HG03097 (cell line): ENCODE measurements at regions not wholly inside any gene's neighbourhood (a gene's known extent, or its start where the extent isn't known, plus 50 kb on each side); places are given as distances from the start of the nearest gene placed in this dataset.

ENCODE experiments used
- ATAC-seq: cut with Tn5 transposase; IDR thresholded peaks from one replicate; pipeline ENCODE4 v1.9.1; 2021; ENCODE audit not compliant: unreplicated experiment, low FRiP score

DNA sequence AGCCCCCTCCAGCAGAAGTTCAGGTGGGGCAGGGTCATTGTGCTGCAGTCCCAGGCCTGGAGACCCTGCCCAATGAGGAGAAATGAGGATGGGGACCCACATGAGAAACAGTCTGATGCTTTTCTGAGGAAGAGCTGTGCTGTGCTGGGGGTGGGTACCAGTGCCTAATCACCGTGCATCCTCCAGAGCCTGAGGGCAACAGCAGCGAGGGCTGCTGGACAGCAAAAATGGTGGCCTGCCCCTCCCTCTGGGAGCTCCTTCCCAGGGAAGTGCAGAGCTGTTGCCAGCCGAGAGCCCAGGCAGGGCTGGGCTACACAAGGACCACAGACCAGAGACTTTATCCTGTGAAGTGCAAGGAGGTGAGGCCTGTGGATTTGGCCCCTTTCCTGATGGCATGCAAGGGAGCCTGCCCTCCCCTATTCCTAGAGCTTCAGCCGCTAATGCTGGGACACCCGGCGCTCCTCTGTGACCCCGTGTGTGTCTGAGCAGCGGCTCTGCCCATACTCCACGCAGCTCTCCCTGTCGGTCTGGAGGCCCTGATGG, 134.8 kb downstream of the DSEL start:
- ATAC-seq, result no peak

DNA sequence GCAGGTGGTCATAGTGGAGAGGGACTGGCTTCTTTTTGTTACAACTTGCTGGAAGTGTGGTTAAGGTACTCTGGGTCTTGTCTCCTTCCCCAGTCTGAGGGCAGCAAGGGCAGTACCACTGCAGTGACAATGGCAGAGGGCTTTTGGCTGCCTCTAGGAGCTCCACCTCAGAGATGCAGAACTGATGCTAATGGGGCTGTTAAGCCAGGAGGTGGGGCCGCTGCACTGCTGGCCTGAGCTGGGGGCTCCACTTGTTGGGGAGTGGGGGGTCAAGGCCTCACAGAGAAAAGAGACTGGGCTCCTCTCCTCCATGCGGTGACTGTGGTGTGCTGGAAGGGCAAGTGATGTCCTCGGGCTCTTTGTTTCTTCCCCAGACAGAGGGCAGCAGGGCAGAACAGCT, 135.7 kb downstream of the DSEL start:
- no peak for ATAC-seq

DNA sequence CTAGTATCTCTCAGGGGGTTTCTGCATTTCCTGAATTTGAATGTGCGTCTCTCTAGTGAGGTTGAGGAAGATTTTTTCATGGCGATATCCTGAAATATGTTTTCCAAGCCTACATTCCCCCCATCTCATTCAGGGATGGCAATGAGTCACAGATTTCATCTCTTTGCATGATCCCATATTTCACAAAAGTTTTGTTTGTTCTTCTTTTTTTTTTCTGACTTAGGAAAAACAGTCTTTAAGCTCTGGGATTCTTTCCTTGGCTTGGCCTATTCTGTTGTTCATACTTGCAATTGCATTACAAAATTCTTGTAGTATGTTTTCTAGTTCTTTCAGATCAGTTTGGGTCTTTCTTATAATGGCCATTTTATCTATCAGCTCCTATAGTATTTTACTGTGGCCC, 136.5 kb downstream of the DSEL start:
- ATAC-seq, result no peak

DNA sequence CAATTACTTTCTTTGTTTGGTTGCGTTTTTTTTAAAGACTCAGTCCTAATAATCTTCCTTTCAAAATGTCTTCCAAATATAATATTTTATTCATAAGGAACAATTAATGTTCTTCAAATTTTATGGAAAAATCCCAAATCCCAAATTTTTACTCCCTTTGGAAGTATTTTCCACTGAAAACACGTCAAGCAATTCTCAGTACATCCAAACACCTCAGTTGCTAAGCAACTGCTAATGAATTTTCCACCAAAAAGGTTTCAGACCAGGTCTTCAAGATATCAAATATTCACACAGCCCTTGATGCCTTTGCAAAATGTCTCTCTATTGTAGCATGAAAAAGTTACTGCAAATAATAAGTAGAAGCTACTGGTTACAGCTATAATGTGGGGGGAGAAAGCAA, 140.1 kb downstream of the DSEL start:
- ATAC-seq, result no peak

DNA sequence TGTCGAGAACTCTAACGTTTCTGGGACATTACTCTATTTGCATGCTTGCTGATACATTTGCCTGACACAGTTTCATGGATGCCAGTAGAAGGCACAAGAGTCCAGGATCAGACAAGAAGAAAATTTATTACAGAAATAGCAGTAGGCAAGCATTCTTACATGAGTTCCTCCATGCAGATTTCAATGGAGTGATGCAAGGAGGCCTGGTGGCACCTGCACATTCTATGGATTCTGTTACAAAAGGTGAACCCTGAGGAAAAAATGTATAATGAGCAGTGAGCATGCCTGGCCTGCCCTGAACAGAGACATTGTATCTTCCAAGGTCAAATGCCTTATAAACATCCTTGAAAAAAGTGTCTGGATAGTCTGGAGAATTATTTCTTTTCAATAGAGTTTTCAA, 142.9 kb downstream of the DSEL start:
- ATAC-seq, result no peak

DNA sequence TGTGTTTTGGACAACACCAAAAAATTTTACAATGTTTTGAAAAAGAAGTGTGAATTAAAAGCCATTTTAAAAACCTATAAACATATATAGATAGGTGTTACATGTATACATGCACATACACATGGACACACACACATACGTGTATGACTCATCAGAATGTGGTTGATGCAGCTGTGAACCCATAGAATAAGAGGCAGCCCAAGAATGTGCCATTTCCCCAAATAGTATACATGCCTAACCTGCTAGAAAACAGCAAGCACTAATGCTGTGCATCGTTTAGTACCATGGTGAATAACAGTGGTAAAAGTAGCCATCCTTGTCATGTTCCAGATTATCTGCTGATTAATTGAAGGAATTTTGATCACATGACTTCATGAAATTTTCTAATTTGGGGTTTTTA, 149.0 kb downstream of the DSEL start:
- ATAC-seq, result no peak

DNA sequence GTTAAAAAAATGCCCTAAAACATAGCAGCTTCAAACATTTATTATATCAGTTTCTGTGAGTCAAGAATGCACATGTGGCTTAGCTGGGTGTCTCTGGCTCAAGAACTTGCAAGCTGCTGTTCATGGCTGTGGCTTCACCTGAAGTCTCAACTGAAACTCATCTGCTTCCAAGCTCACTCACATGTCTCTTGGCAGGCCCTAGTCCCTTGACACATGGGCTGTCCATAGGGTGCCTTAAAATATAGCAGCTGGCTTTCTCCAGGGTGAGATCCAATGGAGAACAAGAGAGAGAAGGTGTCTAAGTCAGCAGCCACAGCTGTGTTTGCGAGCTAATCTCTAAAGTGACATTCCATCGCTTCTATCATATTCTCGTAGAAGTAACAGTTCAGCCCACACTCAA, 152.8 kb downstream of the DSEL start:
- ATAC-seq, result no peak

DNA sequence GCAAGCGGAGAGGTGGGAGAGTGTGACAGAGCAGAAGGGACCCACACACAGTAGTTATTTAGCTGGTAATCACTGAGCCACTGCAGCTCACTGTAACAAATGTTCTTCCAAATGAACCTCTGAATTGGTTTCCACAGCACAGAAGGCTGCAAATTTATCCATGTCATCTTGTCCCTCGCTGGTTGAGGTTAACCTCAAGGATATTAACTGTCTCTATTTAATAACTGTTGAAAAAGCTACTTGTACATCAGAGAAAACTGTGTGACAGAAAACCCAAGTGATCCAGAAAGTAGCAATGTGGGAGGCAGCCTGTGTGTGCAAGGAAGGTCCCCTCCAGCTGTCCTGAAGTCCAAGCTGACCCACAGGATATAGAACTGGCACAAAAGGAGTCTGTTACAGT, 153.6 kb downstream of the DSEL start:
- ATAC-seq, result no peak

DNA sequence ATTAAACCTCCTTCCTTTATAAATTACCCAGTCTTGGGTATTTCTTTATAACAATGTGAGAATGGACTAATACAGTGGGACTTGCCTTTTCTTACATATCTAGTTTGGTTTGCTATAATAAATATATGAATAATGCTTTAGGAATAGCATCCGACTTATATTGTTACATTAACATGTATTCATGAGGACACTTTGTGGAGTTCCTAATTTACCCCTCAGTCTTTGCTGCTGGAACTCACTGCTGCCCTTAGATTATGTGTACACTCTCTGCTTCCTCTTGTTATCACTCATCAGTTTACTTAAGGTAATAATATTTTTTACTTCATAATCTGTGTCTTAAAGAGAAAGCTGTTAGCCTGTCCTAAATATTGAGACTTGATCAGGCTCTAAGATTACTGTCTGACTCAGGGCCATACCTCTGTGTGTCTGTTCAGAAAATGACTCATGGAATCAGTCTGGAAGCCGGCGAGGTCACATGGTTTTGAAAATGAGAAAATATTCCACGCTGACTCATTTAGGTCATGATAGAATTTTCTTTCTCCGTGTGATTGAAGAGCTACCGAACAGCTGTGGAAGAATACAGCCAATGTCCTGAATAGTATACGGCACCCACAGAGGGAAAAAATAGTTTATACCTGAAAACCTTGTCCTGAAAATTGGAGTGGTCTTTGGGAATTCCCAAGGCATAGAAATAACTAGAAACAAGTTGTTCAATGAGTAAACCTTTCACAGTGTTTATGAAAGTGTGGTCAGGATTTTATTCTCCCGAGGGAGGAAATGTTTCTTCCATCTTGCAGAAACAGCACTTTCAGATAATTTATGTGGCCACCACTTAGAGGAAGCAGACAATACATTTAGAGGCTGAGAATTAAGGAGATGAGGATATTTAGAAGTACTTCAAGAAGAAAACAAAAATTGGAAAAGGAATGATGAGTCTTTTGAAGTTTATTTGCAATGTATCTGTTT, 156.4 kb downstream of the DSEL start:
- ATAC-seq, result peak; percentile 97

DNA sequence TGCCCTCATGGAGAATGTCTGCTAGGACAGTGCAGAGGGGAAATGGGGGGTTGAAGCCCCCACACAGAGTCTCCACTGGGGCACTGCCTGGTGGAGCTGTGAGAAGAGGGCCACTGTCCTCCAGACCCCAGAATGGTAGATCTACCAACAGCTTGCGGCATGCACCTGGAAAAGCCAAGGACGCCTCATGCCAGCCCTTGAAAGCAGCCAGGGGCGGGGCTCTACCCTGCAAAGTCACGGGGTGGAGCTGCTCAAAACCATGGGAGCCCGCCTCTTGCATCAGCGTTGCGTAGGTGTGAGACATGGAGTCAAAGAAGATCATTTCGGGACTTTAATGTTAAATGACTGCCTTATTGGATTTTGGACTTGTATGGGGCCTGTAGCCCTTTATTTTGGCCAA, 157.6 kb downstream of the DSEL start:
- no peak for ATAC-seq

DNA sequence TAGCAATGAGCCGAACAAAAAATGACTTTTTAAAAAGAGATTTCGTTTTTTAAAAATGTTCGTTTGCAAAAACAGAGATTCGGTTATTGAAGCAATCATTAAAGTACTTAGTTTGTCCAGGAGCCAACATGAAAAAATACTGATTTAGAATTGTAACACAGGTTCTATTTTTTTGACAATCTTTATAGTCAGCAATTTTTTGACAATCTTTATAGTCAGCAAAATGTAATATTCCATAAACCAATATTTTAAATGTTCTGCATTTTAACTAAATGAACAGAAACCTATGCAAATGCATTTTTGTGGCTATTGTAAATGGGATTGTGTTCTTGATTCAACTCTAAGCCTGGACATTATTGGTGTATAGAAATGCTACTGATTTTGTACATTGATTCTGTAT, 161.8 kb downstream of the DSEL start:
- no peak for ATAC-seq

DNA sequence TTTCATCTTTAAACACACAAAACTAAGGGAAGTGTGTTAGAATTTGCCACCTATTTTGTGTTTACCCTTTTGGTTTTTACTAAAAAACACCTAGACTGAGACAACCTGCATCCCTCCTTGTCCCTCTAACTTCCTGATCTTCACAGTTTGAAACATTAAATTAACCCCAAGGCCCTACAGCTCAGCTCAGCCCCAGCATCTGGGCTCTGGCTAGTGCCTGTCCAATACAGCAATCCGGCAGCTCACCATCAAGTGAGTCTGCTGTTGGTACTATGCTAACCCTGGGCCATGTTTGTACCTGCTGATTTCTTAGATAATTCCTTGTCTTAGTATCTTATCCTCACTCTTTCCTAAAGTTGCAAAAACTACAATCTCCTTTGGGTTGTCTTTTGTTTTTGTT, 162.4 kb downstream of the DSEL start:
- ATAC-seq, result no peak

DNA sequence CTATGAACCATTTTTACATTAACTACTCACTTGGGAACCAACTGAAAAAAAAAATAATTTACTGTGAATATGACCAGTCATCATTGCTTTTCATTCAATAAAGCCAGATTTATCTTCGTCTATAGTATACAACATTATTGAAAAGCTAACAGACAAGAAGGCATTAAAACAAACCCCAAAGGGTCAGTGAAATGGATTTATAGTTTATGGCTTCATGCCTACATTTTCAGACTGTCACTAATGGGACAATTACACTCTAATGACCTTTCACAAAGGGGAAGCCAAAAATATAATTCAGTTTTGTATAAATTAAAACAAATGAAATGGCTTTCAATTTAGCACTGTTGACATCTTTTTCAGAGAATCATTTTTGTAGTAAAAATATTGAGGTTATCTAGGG, 169.1 kb downstream of the DSEL start:
- no peak for ATAC-seq

DNA sequence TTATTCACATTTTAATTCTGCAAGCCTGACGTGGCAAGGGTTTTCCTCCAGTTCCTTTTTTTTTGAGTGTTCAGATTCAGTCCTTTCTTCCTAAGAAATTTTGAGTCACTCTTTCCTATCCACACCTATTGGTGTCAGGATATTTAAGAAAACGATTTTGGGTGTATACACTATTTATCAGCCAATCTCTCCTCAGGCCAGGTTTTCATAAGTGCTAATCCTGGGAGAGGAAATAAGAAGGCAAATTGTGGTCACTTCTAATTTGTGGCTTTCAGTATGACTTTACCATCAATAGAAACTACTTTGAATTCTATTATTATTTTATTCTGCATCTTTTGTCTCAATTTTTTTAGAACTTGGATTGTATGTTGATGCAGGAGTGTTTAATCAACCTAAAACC, 174.4 kb downstream of the DSEL start:
- ATAC-seq, result no peak

DNA sequence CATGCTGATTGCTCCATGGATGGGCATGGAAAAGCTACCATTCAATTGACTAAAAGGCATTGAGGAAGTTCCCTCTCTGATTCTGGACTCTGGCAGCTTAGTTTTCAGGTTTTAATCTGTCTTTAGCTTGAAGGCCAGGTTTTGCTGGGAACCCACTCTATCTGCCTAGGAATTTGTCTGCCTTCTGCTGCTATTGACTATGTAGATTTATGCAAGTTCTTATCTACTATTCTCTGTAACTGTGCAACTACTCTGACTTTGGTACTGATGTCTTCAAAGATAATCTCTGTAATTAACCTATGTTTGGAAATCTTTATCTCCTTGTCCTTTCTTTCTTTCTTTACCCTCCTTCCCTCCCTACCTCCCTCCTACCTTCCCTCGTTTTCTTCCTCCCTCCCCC, 178.8 kb downstream of the DSEL start:
- no peak for ATAC-seq

DNA sequence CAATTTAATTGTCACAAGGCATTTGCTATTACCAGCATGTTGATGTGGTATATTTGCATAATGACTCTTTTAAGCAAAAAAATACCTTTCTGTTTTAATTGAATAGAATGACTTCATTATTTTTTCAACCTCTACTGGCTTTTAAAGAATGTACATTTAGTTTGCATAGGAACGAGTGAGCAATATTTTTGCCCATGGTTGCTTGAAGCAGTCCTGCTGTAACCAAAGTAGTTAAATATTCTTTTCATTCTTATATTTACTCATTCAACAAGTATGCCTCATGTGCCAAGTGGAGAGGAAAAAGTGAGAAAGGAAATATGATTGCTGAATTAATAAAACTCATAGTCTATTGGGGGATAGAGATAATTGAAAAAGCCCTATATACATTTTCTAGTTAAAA, 184.7 kb downstream of the DSEL start:
- no peak for ATAC-seq

DNA sequence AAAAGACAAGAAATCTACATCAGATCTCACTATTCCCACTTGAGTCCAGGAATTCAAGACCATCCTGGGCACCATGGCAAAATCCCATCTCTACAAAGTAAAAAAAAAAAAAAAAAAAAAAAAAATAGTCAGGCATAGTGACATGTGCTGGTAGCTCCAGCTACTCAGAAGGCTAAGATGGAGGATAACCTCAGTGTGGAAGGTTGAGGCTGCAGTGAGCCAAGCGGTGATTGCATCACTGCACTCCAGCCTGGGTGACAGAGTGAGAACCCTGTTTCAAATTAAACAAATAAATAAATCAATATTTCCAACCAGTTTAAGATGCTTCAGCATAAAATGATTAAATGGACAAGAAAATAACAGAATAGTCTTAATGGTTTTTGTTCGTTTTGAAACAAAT, 197.4 kb downstream of the DSEL start:
- ATAC-seq, result no peak

DNA sequence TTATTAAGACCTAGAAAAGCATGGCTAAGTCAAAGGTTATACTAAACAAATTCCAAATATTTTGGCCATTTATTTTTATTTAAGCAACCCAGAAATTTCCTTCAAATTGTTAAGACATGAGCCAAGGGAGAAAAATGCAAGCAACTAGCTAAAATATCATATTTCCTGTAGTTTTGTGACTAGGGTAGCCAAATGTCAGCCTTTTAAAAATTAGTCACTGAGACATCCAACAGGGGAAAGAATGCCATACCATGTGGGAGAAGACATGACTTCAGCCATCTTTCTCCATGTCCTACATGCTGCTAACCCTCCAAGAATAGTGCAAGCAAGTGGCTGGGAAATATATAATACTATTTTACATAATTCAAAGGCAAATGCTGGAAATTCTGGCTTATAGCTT, 197.9 kb downstream of the DSEL start:
- no peak for ATAC-seq

DNA sequence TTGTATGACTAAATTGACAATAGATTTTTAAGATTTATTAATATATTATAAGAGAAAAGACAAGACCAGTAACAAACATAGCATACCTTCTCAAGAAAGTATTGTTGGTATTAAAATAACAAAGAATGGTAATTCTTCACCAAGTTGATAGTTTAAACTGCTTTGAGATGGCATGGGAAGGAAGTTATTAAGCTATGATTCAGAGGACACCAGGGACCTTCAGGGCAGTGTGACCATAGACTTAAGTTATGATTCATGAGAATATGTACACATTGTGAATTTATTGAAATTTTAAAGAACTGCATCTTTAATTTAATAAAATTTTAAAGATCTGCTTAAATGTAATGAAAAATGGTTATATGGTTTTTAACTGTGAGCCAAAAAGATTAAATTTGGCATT, 205.7 kb downstream of the DSEL start:
- no peak for ATAC-seq

DNA sequence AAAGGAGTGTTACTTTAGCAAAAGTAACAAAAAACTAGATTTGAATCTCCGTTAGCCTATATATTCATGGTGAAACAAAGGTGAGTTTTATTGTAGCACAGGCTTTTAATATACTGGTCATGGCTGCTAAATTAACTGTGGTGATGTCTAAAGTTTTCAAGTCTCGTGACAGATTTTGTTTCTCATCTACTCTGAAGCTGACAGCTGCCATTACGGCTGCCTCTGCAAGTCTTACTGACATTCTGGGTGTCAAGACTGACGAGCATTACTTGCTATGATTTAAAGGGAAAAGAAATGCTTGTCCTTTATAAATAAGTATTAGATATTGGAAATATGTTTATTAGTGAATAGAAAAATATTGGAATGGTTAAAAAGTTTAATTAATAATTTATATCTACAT, 207.7 kb downstream of the DSEL start:
- ATAC-seq, result no peak

DNA sequence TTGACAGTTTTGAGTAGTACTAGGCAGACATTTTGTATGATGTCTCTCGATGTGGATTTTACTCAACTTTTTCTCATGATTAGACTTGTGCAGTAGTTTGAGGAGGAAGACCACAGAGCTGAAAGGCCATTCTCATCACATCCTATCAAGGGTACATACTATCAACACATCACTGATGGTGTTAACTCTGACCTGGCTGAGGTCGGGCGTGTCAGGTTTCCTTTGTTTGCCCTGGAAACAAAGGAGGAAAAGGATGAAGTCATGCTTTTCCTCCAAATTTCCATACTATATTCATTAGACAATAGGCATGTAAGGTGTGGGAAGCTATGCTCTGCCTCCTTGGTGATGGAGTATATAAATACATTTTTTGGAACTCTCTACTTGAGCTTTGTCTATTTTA, 211.1 kb downstream of the DSEL start:
- ATAC-seq, result no peak

DNA sequence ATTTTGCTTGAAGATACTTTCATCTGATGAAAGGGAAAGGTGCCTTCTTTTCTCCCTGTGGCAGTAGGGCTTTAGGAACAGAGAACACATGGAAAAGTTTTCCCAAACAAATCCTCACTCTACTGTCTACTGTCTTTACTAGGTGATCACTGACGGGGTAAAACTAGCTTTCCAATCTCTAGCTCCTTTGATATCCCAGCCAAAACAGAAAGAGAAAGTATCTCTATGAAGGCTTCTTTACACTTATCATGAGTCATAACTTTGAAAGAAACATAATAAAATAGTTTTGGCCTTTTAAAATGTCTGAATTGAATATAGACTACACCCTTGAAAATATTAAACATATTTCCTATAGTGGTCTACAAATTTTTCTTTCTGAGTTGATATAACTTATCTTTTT, 214.5 kb downstream of the DSEL start:
- ATAC-seq, result no peak
